ENCODE measurements at regions not wholly inside any gene's neighbourhood (a gene's known extent, or its start where the extent isn't known, plus 50 kb on each side); places are given as distances from the start of the nearest gene placed in this dataset.
"Not testable (repeated sequence)": the region's sequence is repeated elsewhere in the genome, so short reads cannot be mapped to it uniquely, and the experiment has no call there.

DNA sequence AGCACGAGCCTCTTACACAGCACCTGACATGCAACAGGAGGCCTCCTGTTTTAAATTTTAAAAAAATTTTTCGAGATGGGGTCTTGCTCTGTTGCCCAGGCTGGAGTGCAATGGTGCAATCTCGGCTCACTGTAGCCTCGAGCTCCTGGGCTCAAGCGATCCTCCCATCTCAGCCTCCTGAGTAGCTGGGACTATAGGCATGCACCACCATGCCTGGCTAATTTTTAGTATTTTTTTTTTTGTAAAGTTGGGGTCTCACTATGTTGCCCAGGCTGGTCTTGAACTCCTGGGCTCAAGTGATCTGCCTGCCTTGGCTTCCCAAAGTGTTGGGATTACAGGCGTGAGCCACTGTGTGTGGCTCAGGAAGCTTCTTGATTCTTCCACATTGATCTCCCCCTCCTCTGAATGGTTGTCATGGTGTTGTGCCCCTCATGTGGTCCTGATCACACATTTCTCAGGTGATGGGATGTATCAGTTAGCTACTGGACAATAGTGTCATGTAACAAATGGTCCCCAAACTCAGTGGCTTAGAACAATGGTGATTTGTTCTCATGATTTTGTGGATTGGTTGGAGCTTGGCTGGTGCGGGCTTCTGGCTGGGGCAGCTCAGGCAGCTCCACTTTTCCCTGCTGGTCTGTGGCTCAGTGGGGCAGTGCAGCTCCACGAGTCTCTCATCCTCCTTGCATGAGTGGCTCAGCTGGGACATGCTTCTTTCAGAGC lies 81.0 kb downstream of the RPS6KA4 start:
- TF ChIP-seq, protein P1, sequence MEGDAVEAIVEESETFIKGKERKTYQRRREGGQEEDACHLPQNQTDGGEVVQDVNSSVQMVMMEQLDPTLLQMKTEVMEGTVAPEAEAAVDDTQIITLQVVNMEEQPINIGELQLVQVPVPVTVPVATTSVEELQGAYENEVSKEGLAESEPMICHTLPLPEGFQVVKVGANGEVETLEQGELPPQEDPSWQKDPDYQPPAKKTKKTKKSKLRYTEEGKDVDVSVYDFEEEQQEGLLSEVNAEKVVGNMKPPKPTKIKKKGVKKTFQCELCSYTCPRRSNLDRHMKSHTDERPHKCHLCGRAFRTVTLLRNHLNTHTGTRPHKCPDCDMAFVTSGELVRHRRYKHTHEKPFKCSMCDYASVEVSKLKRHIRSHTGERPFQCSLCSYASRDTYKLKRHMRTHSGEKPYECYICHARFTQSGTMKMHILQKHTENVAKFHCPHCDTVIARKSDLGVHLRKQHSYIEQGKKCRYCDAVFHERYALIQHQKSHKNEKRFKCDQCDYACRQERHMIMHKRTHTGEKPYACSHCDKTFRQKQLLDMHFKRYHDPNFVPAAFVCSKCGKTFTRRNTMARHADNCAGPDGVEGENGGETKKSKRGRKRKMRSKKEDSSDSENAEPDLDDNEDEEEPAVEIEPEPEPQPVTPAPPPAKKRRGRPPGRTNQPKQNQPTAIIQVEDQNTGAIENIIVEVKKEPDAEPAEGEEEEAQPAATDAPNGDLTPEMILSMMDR (IDR thresholded peaks at IDR 0.05; ENCODE audit: low read length): not testable (repeated sequence)
- not testable (repeated sequence) for TF ChIP-seq EZH2 (IDR thresholded peaks at IDR 0.05; ENCODE audit: borderline replicate concordance, low read length)
